ENCODE measurements at regions not wholly inside any gene's neighbourhood (a gene's known extent, or its start where the extent isn't known, plus 50 kb on each side); places are given as distances from the start of the nearest gene placed in this dataset.

GRCh38 chr21:20641241-20641640 is 357.0 kb upstream of the NCAM2 start:
- TF ChIP-seq, protein P1, sequence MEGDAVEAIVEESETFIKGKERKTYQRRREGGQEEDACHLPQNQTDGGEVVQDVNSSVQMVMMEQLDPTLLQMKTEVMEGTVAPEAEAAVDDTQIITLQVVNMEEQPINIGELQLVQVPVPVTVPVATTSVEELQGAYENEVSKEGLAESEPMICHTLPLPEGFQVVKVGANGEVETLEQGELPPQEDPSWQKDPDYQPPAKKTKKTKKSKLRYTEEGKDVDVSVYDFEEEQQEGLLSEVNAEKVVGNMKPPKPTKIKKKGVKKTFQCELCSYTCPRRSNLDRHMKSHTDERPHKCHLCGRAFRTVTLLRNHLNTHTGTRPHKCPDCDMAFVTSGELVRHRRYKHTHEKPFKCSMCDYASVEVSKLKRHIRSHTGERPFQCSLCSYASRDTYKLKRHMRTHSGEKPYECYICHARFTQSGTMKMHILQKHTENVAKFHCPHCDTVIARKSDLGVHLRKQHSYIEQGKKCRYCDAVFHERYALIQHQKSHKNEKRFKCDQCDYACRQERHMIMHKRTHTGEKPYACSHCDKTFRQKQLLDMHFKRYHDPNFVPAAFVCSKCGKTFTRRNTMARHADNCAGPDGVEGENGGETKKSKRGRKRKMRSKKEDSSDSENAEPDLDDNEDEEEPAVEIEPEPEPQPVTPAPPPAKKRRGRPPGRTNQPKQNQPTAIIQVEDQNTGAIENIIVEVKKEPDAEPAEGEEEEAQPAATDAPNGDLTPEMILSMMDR (IDR thresholded peaks at IDR 0.05; ENCODE audit: borderline replicate concordance, extremely low read depth, low read length, poor library complexity, severe bottlenecking): no peak
- Histone ChIP-seq H4K20me1 (ENCODE audit: insufficient read depth, low read length) (no peaks in the 10 kb centered on the region), H3K27ac (ENCODE audit: low read length) (no peak overlapping the region), H3K4me2 (ENCODE audit: insufficient read depth, low read length) (no peak overlapping the region), H3K4me1 (ENCODE audit: insufficient read depth, low read length) (no peaks in the 10 kb centered on the region), H3K9ac (ENCODE audit: low read depth, low read length) (no peak overlapping the region), H3K9me3 (ENCODE audit: insufficient read depth, low read length, severe bottlenecking) (peaks cover 11% of the 10 kb centered on the region), H2AFZ (ENCODE audit: low read depth, low read length) (no peak overlapping the region), H3K27me3 (ENCODE audit: insufficient read depth, low read length, poor library complexity) (no peaks in the 10 kb centered on the region), H3K79me2 (ENCODE audit: insufficient read depth, low read length) (no peaks in the 10 kb centered on the region), H3K4me3 (ENCODE audit: low read depth in 1 of 2, low read length in 2 of 2) (no peak overlapping the region), H3K36me3 (ENCODE audit: insufficient read depth, low read length) (no peaks in the 10 kb centered on the region)
- DNase-seq (no peak), ATAC-seq (ENCODE audit: insufficient read depth, low read depth) (no peak)

GRCh38 chr21:20642681-20643080 is 355.5 kb upstream of the NCAM2 start:
- TF ChIP-seq, protein P1 (IDR thresholded peaks at IDR 0.05; ENCODE audit: borderline replicate concordance, extremely low read depth, low read length, poor library complexity, severe bottlenecking): no peak
- TF ChIP-seq EZH2 (IDR thresholded peaks at IDR 0.05; ENCODE audit: borderline replicate concordance, low read depth, low read length, severe bottlenecking): no peak
- H3K9ac ChIP-seq (ENCODE audit: low read depth, low read length): no peak overlapping the region
- ATAC-seq (ENCODE audit: insufficient read depth, low read depth): no peak

DNA sequence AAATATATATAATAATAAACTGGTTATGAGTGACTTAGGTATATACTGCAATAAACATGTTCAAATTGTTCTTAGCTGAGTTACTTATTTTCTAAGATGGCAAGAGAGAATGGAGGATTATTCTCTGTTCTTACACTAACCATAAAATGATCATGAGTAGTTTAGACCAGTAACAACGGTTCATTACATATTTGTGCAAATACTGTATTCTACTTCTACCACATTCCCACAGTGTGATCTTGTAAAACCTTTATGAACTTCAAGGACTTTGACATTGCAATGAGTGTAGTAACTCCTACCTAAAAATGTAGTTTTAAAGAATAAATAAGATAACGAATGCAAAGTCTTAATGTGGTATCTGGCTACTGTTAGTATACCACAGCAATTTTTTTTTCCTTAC is 353.7 kb upstream of the NCAM2 start:
- H3K9me3 ChIP-seq (ENCODE audit: insufficient read depth, low read length, severe bottlenecking): peaks cover 15% of the 10 kb centered on the region
- no peak overlapping the region for H3K4me3 ChIP-seq (ENCODE audit: low read depth in 1 of 2, low read length in 2 of 2)
- no peak overlapping the region for H3K9ac ChIP-seq (ENCODE audit: low read depth, low read length)
- no peak for ATAC-seq (ENCODE audit: insufficient read depth, low read depth)
- H4K20me1 ChIP-seq (ENCODE audit: insufficient read depth, low read length): no peaks in the 10 kb centered on the region
- TF ChIP-seq, protein P1 (IDR thresholded peaks at IDR 0.05; ENCODE audit: borderline replicate concordance, extremely low read depth, low read length, poor library complexity, severe bottlenecking): no peak
- no peak for TF ChIP-seq EZH2 (IDR thresholded peaks at IDR 0.05; ENCODE audit: borderline replicate concordance, low read depth, low read length, severe bottlenecking)
- H3K4me2 ChIP-seq (ENCODE audit: insufficient read depth, low read length): no peak overlapping the region
- H2AFZ ChIP-seq (ENCODE audit: low read depth, low read length): no peak overlapping the region
- no peak overlapping the region for H3K27ac ChIP-seq (ENCODE audit: low read length)
- no peak for DNase-seq
- no peaks in the 10 kb centered on the region for H3K4me1 ChIP-seq (ENCODE audit: insufficient read depth, low read length)
- no peaks in the 10 kb centered on the region for H3K36me3 ChIP-seq (ENCODE audit: insufficient read depth, low read length)
- H3K79me2 ChIP-seq (ENCODE audit: insufficient read depth, low read length): no peaks in the 10 kb centered on the region
- H3K27me3 ChIP-seq (ENCODE audit: insufficient read depth, low read length, poor library complexity): no peaks in the 10 kb centered on the region

More at GRCh38 chr21:20642681-20643080, 355.5 kb upstream of the NCAM2 start:
- no peak overlapping the region for H3K4me3 ChIP-seq (ENCODE audit: low read depth in 1 of 2, low read length in 2 of 2)
- no peak overlapping the region for H3K27ac ChIP-seq (ENCODE audit: low read length)
- H3K36me3 ChIP-seq (ENCODE audit: insufficient read depth, low read length): no peaks in the 10 kb centered on the region
- H2AFZ ChIP-seq (ENCODE audit: low read depth, low read length): no peak overlapping the region
- no peaks in the 10 kb centered on the region for H3K79me2 ChIP-seq (ENCODE audit: insufficient read depth, low read length)
- peaks cover 15% of the 10 kb centered on the region for H3K9me3 ChIP-seq (ENCODE audit: insufficient read depth, low read length, severe bottlenecking)
- no peaks in the 10 kb centered on the region for H3K27me3 ChIP-seq (ENCODE audit: insufficient read depth, low read length, poor library complexity)
- H4K20me1 ChIP-seq (ENCODE audit: insufficient read depth, low read length): no peaks in the 10 kb centered on the region
- H3K4me2 ChIP-seq (ENCODE audit: insufficient read depth, low read length): no peak overlapping the region
- H3K4me1 ChIP-seq (ENCODE audit: insufficient read depth, low read length): no peaks in the 10 kb centered on the region
- DNase-seq: no peak

- Histone ChIP-seq H3K9ac (ENCODE audit: low read depth, low read length) (no peak overlapping the region), H4K20me1 (ENCODE audit: insufficient read depth, low read length) (no peaks in the 10 kb centered on the region), H3K27ac (ENCODE audit: low read length) (no peak overlapping the region), H3K36me3 (ENCODE audit: insufficient read depth, low read length) (no peaks in the 10 kb centered on the region), H3K79me2 (ENCODE audit: insufficient read depth, low read length) (no peaks in the 10 kb centered on the region), H3K9me3 (ENCODE audit: insufficient read depth, low read length, severe bottlenecking) (peaks cover 15% of the 10 kb centered on the region), H3K27me3 (ENCODE audit: insufficient read depth, low read length, poor library complexity) (no peaks in the 10 kb centered on the region), H2AFZ (ENCODE audit: low read depth, low read length) (no peak overlapping the region), H3K4me1 (ENCODE audit: insufficient read depth, low read length) (no peaks in the 10 kb centered on the region), H3K4me3 (ENCODE audit: low read depth in 1 of 2, low read length in 2 of 2) (no peak overlapping the region), H3K4me2 (ENCODE audit: insufficient read depth, low read length) (no peak overlapping the region)
- ATAC-seq (ENCODE audit: insufficient read depth, low read depth) (no peak), DNase-seq (no peak)
- TF ChIP-seq EZH2 (IDR thresholded peaks at IDR 0.05; ENCODE audit: borderline replicate concordance, low read depth, low read length, severe bottlenecking): no peak
- TF ChIP-seq, protein P1 (IDR thresholded peaks at IDR 0.05; ENCODE audit: borderline replicate concordance, extremely low read depth, low read length, poor library complexity, severe bottlenecking): no peak
Observed at GRCh38 chr21:20645344-20645743, 352.9 kb upstream of the NCAM2 start.

Data from DND-41 (cell line).